Liver (tissue), 8 donors: ENCODE measurements at regions not wholly inside any gene's neighbourhood (a gene's known extent, or its start where the extent isn't known, plus 50 kb on each side); places are given as distances from the start of the nearest gene placed in this dataset.

Experiments used
- DNase-seq: peaks from one replicate; pipeline ENCODE4 v3.0.0-alpha.2; 2017; ENCODE audit warnings: low spot score
- H3K27ac ChIP-seq, 2 donors: one replicate each; pipeline ENCODE4 v1.7.0; 2013; ENCODE audit warnings: inconsistent platforms in 2 of 2, low read length in 2 of 2, control low read depth in 1 of 2, low read depth in 1 of 2, mild to moderate bottlenecking in 1 of 2
- H3K27me3 ChIP-seq, 4 donors: one replicate each; pipeline versions ENCODE4 v1.6.1 to v1.7.0; 2013; ENCODE audit warnings: low read length in 3 of 4, inconsistent platforms in 1 of 4, mild to moderate bottlenecking in 1 of 4, moderate library complexity in 1 of 4; ENCODE audit not compliant: control insufficient read depth in 4 of 4, insufficient read depth in 4 of 4
- H3K36me3 ChIP-seq, 4 donors: one replicate each; pipeline versions ENCODE4 v1.6.1 to v1.7.0; 2013; ENCODE audit warnings: low read length in 3 of 4, mild to moderate bottlenecking in 3 of 4, low read depth in 1 of 4, moderate library complexity in 1 of 4; ENCODE audit not compliant: control insufficient read depth in 4 of 4, insufficient read depth in 3 of 4
- H3K4me1 ChIP-seq, 4 donors: one replicate each; pipeline versions ENCODE4 v1.6.1 to v1.7.0; 2013; ENCODE audit warnings: low read length in 3 of 4, mild to moderate bottlenecking in 3 of 4, moderate library complexity in 1 of 4; ENCODE audit not compliant: control insufficient read depth in 4 of 4, insufficient read depth in 4 of 4
- H3K4me3 ChIP-seq, 3 donors: one replicate each; pipeline versions ENCODE4 v1.6.1 to v1.7.0; 2013; ENCODE audit warnings: low read length in 3 of 3, control low read depth in 1 of 3, low read depth in 1 of 3, mild to moderate bottlenecking in 1 of 3
- H3K9ac ChIP-seq, 2 donors: one replicate each; pipeline ENCODE4 v1.7.0; 2013; ENCODE audit warnings: low read length in 2 of 2, mild to moderate bottlenecking in 2 of 2, moderate library complexity in 2 of 2, control low read depth in 1 of 2, low read depth in 1 of 2
- H3K9me3 ChIP-seq, 4 donors: one replicate each; pipeline versions ENCODE4 v1.6.1 to v1.7.0; 2013; ENCODE audit warnings: low read length in 3 of 4; ENCODE audit not compliant: control insufficient read depth in 4 of 4
- EGR1 ChIP-seq, 2 donors: IDR thresholded peaks; 2 replicates each; pipeline ENCODE4 v1.6.1; 2016 to 2018; ENCODE audit warnings: antibody characterized with exemption in 2 of 2, low read depth in 2 of 2
- FOXA1 ChIP-seq: IDR thresholded peaks from 2 replicates; pipeline ENCODE4 v1.6.1; 2016; ENCODE audit warnings: antibody characterized with exemption
- FOXA2 ChIP-seq: IDR thresholded peaks from 2 replicates; pipeline ENCODE4 v1.6.1; 2016; ENCODE audit warnings: antibody characterized with exemption
- GABPA ChIP-seq, 2 donors: IDR thresholded peaks in 1 of 2; conservative IDR thresholded peaks in 1 of 2; 2 replicates each; pipeline ENCODE4 v1.6.1; 2016; ENCODE audit warnings: antibody characterized with exemption in 2 of 2, mild to moderate bottlenecking in 1 of 2, moderate library complexity in 1 of 2
- HNF4A ChIP-seq, 2 donors: conservative IDR thresholded peaks; 2 replicates each; pipeline ENCODE4 v1.6.1; 2016; ENCODE audit warnings: antibody characterized with exemption in 2 of 2, mild to moderate bottlenecking in 2 of 2
- HNF4G ChIP-seq: IDR thresholded peaks from 2 replicates; pipeline ENCODE4 v1.6.1; 2016; ENCODE audit warnings: antibody characterized with exemption
- JUND ChIP-seq, 2 donors: IDR thresholded peaks; 2 replicates each; pipeline ENCODE4 v1.6.1; 2016; ENCODE audit warnings: antibody characterized with exemption in 2 of 2
- NR2F2 ChIP-seq: IDR thresholded peaks from 2 replicates; pipeline ENCODE4 v1.6.1; 2016; ENCODE audit warnings: antibody characterized with exemption
- RAD21 ChIP-seq, 2 donors: IDR thresholded peaks; 2 replicates each; pipeline ENCODE4 v1.6.1; 2016; ENCODE audit warnings: antibody characterized with exemption in 2 of 2, mild to moderate bottlenecking in 2 of 2
- RXRA ChIP-seq, 2 donors: IDR thresholded peaks; 2 replicates each; pipeline ENCODE4 v1.6.1; 2017 to 2018; ENCODE audit warnings: antibody characterized with exemption in 2 of 2, mild to moderate bottlenecking in 1 of 2
- SP1 ChIP-seq: IDR thresholded peaks from 2 replicates; pipeline ENCODE4 v1.6.1; 2018; ENCODE audit warnings: antibody characterized with exemption, mild to moderate bottlenecking
- TAF1 ChIP-seq: conservative IDR thresholded peaks from 2 replicates; pipeline ENCODE4 v1.6.1; 2016; ENCODE audit warnings: antibody characterized with exemption, mild to moderate bottlenecking
- WGBS: extraction: QIAGEN DNeasy Blood & Tissue Kit; methylation state at CpG from one replicate; pipeline ENCODE4 v1.1.7; 2013; 5-methylcytosine and 5-hydroxymethylcytosine counted together
- TF ChIP-seq, protein P1 (sequence below): IDR thresholded peaks from 2 replicates; pipeline ENCODE4 v1.6.1; 2016; ENCODE audit warnings: antibody characterized with exemption, mild to moderate bottlenecking
- TF ChIP-seq, protein P2 (sequence below): fragments of 150-350 bp; IDR thresholded peaks from 2 replicates; pipeline ENCODE4 v1.5.1; 2017; ENCODE audit warnings: improper control_type of control experiment, low read depth, low read length; ENCODE audit not compliant: missing input control
- TF ChIP-seq, protein P3 (sequence below): IDR thresholded peaks from 2 replicates; pipeline ENCODE4 v1.6.1; 2016; ENCODE audit warnings: antibody characterized with exemption
- TF ChIP-seq, protein P4 (sequence below): IDR thresholded peaks from 2 replicates; pipeline ENCODE4 v1.6.1; 2016; ENCODE audit warnings: antibody characterized with exemption
- TF ChIP-seq, protein P5 (sequence below): IDR thresholded peaks from 2 replicates; pipeline ENCODE4 v1.6.1; 2016; ENCODE audit warnings: antibody characterized with exemption
- donor health status: healthy.
- donor health status: healthy.
- donor health status: healthy.
- donor health status: healthy.
- donor health status: healthy.

DNA sequence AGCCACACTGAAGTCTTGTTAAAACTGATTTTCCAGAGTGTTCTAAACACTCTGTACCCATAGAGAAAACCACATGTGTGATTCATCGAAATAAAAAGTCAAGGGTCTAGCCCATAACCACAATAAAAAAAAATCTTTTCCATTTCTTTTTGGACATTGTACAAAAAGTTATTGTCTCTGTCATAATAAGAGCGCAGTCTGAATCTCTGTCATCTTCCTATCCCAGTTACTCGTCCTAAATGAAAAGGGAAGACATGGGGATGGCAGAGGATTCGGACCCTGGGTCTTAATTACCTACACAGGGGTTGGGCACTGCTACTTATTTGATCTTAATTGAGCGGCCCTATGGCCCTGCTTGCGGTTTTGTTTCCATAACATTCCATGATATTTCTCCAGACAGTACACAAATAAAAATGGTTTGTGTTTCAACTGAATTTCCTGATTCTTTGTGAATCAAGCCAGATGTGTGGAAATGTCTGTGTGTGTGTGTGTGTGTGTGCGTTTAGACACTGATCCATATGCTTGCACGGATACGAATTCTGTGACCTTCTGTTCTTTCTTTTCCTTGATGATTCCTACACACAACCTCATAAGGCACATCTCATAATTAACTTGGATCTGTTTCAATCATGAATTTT, 133.4 kb upstream of the SPATS2L start:
- Histone ChIP-seq H3K27me3 (no peaks in the 10 kb centered on the region), H3K9ac (no peak overlapping the region), H3K27ac (no peak overlapping the region), H3K4me3 (no peak overlapping the region), H3K36me3 (no peaks in the 10 kb centered on the region), H3K9me3 (no peaks in the 10 kb centered on the region), H3K4me1 (peaks cover 0 to 2% (median under 1%) of the 10 kb centered on the region in 4 donors)
- DNase-seq: no peak
- 90% methylated on average over 9 of the region's 9 CpGs for WGBS
- TF ChIP-seq, protein P1, sequence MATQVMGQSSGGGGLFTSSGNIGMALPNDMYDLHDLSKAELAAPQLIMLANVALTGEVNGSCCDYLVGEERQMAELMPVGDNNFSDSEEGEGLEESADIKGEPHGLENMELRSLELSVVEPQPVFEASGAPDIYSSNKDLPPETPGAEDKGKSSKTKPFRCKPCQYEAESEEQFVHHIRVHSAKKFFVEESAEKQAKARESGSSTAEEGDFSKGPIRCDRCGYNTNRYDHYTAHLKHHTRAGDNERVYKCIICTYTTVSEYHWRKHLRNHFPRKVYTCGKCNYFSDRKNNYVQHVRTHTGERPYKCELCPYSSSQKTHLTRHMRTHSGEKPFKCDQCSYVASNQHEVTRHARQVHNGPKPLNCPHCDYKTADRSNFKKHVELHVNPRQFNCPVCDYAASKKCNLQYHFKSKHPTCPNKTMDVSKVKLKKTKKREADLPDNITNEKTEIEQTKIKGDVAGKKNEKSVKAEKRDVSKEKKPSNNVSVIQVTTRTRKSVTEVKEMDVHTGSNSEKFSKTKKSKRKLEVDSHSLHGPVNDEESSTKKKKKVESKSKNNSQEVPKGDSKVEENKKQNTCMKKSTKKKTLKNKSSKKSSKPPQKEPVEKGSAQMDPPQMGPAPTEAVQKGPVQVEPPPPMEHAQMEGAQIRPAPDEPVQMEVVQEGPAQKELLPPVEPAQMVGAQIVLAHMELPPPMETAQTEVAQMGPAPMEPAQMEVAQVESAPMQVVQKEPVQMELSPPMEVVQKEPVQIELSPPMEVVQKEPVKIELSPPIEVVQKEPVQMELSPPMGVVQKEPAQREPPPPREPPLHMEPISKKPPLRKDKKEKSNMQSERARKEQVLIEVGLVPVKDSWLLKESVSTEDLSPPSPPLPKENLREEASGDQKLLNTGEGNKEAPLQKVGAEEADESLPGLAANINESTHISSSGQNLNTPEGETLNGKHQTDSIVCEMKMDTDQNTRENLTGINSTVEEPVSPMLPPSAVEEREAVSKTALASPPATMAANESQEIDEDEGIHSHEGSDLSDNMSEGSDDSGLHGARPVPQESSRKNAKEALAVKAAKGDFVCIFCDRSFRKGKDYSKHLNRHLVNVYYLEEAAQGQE: no peak
- TF ChIP-seq, protein P2, sequence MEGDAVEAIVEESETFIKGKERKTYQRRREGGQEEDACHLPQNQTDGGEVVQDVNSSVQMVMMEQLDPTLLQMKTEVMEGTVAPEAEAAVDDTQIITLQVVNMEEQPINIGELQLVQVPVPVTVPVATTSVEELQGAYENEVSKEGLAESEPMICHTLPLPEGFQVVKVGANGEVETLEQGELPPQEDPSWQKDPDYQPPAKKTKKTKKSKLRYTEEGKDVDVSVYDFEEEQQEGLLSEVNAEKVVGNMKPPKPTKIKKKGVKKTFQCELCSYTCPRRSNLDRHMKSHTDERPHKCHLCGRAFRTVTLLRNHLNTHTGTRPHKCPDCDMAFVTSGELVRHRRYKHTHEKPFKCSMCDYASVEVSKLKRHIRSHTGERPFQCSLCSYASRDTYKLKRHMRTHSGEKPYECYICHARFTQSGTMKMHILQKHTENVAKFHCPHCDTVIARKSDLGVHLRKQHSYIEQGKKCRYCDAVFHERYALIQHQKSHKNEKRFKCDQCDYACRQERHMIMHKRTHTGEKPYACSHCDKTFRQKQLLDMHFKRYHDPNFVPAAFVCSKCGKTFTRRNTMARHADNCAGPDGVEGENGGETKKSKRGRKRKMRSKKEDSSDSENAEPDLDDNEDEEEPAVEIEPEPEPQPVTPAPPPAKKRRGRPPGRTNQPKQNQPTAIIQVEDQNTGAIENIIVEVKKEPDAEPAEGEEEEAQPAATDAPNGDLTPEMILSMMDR: no peak
- TF ChIP-seq GABPA (IDR thresholded peaks at IDR 0.05 in 1 of 2, conservative IDR thresholded peaks at IDR 0.05 in 1 of 2): no peak
- no peak for TF ChIP-seq FOXA1
- no peak for TF ChIP-seq HNF4G
- TF ChIP-seq, protein P3, sequence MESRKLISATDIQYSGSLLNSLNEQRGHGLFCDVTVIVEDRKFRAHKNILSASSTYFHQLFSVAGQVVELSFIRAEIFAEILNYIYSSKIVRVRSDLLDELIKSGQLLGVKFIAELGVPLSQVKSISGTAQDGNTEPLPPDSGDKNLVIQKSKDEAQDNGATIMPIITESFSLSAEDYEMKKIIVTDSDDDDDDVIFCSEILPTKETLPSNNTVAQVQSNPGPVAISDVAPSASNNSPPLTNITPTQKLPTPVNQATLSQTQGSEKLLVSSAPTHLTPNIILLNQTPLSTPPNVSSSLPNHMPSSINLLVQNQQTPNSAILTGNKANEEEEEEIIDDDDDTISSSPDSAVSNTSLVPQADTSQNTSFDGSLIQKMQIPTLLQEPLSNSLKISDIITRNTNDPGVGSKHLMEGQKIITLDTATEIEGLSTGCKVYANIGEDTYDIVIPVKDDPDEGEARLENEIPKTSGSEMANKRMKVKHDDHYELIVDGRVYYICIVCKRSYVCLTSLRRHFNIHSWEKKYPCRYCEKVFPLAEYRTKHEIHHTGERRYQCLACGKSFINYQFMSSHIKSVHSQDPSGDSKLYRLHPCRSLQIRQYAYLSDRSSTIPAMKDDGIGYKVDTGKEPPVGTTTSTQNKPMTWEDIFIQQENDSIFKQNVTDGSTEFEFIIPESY: no peak
- TF ChIP-seq JUND (IDR thresholded peaks at IDR 0.05): no peak
- no peak for TF ChIP-seq TAF1
- no peak for TF ChIP-seq FOXA2
- no peak for TF ChIP-seq SP1
- TF ChIP-seq RAD21 (IDR thresholded peaks at IDR 0.05): no peak
- TF ChIP-seq, protein P4, sequence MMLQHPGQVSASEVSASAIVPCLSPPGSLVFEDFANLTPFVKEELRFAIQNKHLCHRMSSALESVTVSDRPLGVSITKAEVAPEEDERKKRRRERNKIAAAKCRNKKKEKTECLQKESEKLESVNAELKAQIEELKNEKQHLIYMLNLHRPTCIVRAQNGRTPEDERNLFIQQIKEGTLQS: no peak
- TF ChIP-seq RXRA (IDR thresholded peaks at IDR 0.05): no peak
- no peak for TF ChIP-seq NR2F2
- no peak for TF ChIP-seq HNF4A (conservative IDR thresholded peaks at IDR 0.05)
- no peak for TF ChIP-seq EGR1 (IDR thresholded peaks at IDR 0.05; ENCODE audit: low read depth in 2 of 2)
- TF ChIP-seq, protein P5, sequence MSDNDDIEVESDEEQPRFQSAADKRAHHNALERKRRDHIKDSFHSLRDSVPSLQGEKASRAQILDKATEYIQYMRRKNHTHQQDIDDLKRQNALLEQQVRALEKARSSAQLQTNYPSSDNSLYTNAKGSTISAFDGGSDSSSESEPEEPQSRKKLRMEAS: no peak
